DOHH2 (cell line): ENCODE measurements at regions not wholly inside any gene's neighbourhood (a gene's known extent, or its start where the extent isn't known, plus 50 kb on each side); places are given as distances from the start of the nearest gene placed in this dataset.
"Not testable (repeated sequence)": the region's sequence is repeated elsewhere in the genome, so short reads cannot be mapped to it uniquely, and the experiment has no call there.

Experiments used
- H3F3A ChIP-seq: fragments of 200-600 bp; sonication (generic), shearing (Covaris generic); 2 replicates; pipeline ENCODE4 v1.6.0; 2016; ENCODE audit warnings: antibody characterized with exemption, mild to moderate bottlenecking; ENCODE audit not compliant: control insufficient read depth, insufficient read depth
- H3K27ac ChIP-seq: fragments of 200-600 bp; sonication (generic); 2 replicates; pipeline ENCODE4 v1.5.1; 2014; ENCODE audit warnings: low read depth, mild to moderate bottlenecking, low read length, moderate library complexity
- H3K27me3 ChIP-seq: fragments of 200-600 bp; sonication (generic); 2 replicates; pipeline ENCODE4 v1.6.1; 2014; ENCODE audit warnings: mild to moderate bottlenecking, low read length, mixed read lengths; ENCODE audit not compliant: control insufficient read depth
- H3K36me3 ChIP-seq: fragments of 200-600 bp; sonication (generic); 2 replicates; pipeline ENCODE4 v1.6.1; 2014; ENCODE audit warnings: mild to moderate bottlenecking, low read length, moderate library complexity, mixed read lengths; ENCODE audit not compliant: control insufficient read depth
- H3K4me1 ChIP-seq: fragments of 200-600 bp; sonication (generic); 2 replicates; pipeline ENCODE4 v1.6.1; 2014; ENCODE audit warnings: mild to moderate bottlenecking, low read length, mixed read lengths; ENCODE audit not compliant: control insufficient read depth
- H3K4me2 ChIP-seq: fragments of 200-600 bp; sonication (generic); 2 replicates; pipeline ENCODE4 v1.6.0; 2014; ENCODE audit warnings: mild to moderate bottlenecking, low read length, moderate library complexity
- H3K4me3 ChIP-seq: fragments of 200-600 bp; sonication (generic); 2 replicates; pipeline ENCODE4 v1.5.1; 2014; ENCODE audit warnings: mild to moderate bottlenecking, low read length, mixed read lengths
- H3K79me2 ChIP-seq: fragments of 200-600 bp; sonication (generic); 2 replicates; pipeline ENCODE4 v1.6.1; 2014; ENCODE audit warnings: mild to moderate bottlenecking, low read length, mixed read lengths; ENCODE audit not compliant: control insufficient read depth
- H3K9me2 ChIP-seq: fragments of 200-600 bp; sonication (generic); replicated peaks from 2 replicates; pipeline ENCODE4 v1.6.1; 2014; ENCODE audit warnings: mild to moderate bottlenecking, low read length, mixed read lengths; ENCODE audit not compliant: control insufficient read depth
- H3K9me3 ChIP-seq: fragments of 200-600 bp; sonication (generic); 2 replicates; pipeline ENCODE4 v1.6.1; 2014; ENCODE audit warnings: antibody characterized with exemption, low read length, mixed read lengths; ENCODE audit not compliant: control insufficient read depth, insufficient read depth
- H4K20me1 ChIP-seq: fragments of 200-600 bp; sonication (generic); 2 replicates; pipeline ENCODE4 v1.6.0; 2014; ENCODE audit warnings: low read depth, mild to moderate bottlenecking, antibody characterized with exemption, low read length, moderate library complexity; ENCODE audit not compliant: control insufficient read depth, insufficient read depth
- CTCF ChIP-seq: fragments of 200-600 bp; sonication (generic); IDR thresholded peaks from one replicate; pipeline ENCODE4 v1.5.1; 2014; ENCODE audit warnings: antibody characterized with exemption, mild to moderate bottlenecking, low read depth, low read length; ENCODE audit not compliant: poor library complexity, severe bottlenecking
- EZH2phosphoT487 ChIP-seq: fragments of 200-600 bp; sonication (generic); IDR thresholded peaks from 2 replicates; pipeline ENCODE4 v1.6.1; 2017; ENCODE audit warnings: borderline replicate concordance, mild to moderate bottlenecking, antibody characterized with exemption, low read length, moderate library complexity, mixed read lengths

DNA sequence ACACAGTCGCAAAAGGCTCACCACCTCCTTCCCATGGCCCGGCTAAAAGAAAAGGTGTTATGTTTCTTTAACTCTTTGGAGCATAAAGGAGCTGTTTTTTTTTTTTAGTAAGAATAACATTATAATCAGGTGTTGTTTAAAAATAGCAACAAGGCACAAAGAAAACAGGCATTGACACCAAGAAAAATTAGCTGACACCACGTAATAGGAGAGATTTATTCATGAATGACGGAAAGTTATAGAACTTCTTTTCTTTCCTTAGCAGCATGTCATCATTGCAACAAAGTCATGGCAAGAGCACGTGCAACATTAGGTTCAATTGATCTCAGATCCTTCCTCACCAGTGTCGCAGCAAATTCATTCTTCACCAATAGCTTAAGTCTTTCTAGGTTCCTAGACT is 302.9 kb upstream of the ZFP42 start:
- Histone ChIP-seq H4K20me1 (no peaks in the 10 kb centered on the region), H3K4me3 (no peak overlapping the region), H3K9me3 (no peaks in the 10 kb centered on the region), H3K4me2 (no peak overlapping the region), H3K79me2 (no peaks in the 10 kb centered on the region), H3K4me1 (no peaks in the 10 kb centered on the region), H3K27ac (no peak overlapping the region), H3K27me3 (no peaks in the 10 kb centered on the region), H3K9me2 (no peaks in the 10 kb centered on the region), H3F3A (no peaks in the 10 kb centered on the region), H3K36me3 (no peaks in the 10 kb centered on the region)
- TF ChIP-seq CTCF, result no peak
- TF ChIP-seq EZH2phosphoT487, result no peak

GRCh38 chr4:187695531-187695930 is 300.0 kb upstream of the ZFP42 start:
- H3K4me3 ChIP-seq, H3K4me2 ChIP-seq, H3K27me3 ChIP-seq: not testable (repeated sequence)

GRCh38 chr4:187711586-187711985 is 284.0 kb upstream of the ZFP42 start:
- no peak for TF ChIP-seq EZH2phosphoT487
- TF ChIP-seq CTCF, result no peak
- Histone ChIP-seq H3K4me2 (no peak overlapping the region), H3K4me1 (no peaks in the 10 kb centered on the region), H3K27me3 (no peaks in the 10 kb centered on the region), H3K9me2 (no peaks in the 10 kb centered on the region), H3K36me3 (no peaks in the 10 kb centered on the region), H4K20me1 (no peaks in the 10 kb centered on the region), H3K79me2 (no peaks in the 10 kb centered on the region), H3F3A (no peaks in the 10 kb centered on the region), H3K27ac (no peak overlapping the region), H3K4me3 (no peak overlapping the region), H3K9me3 (no peaks in the 10 kb centered on the region)

More at GRCh38 chr4:187695531-187695930, 300.0 kb upstream of the ZFP42 start:
- H3K4me1 ChIP-seq, H3F3A ChIP-seq, H3K79me2 ChIP-seq, H3K36me3 ChIP-seq, H3K9me2 ChIP-seq, H3K27ac ChIP-seq, H3K9me3 ChIP-seq, H4K20me1 ChIP-seq: not testable (repeated sequence)

DNA sequence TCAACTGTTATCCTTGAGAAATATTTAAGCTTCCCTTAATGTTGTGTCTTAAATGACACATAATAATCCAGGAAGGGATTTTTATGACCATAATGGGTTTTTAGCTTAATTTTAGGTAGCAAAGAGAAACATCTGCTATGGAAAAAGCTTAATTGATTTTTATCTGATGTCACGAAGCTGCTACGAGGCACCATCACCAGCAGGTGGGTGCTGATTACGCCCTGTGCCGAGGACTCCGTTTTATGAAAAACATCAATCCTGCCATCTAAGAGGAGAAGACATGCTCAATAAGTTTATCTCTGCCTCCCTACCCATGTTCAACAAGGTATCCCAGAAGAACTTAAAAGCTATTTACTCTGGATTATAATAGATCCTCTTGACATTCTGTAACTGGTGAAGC is 280.6 kb upstream of the ZFP42 start:
- Histone ChIP-seq H3K4me2 (no peak overlapping the region), H3K4me1 (no peaks in the 10 kb centered on the region), H3K9me3 (no peaks in the 10 kb centered on the region), H4K20me1 (no peaks in the 10 kb centered on the region), H3F3A (no peaks in the 10 kb centered on the region), H3K27me3 (no peaks in the 10 kb centered on the region), H3K79me2 (no peaks in the 10 kb centered on the region), H3K9me2 (no peaks in the 10 kb centered on the region), H3K27ac (no peak overlapping the region), H3K36me3 (no peaks in the 10 kb centered on the region), H3K4me3 (no peak overlapping the region)
- TF ChIP-seq EZH2phosphoT487, result no peak
- TF ChIP-seq CTCF, result no peak
